ENCODE measurements at regions not wholly inside any gene's neighbourhood (a gene's known extent, or its start where the extent isn't known, plus 50 kb on each side); places are given as distances from the start of the nearest gene placed in this dataset.
"Not testable (repeated sequence)": the region's sequence is repeated elsewhere in the genome, so short reads cannot be mapped to it uniquely, and the experiment has no call there.

DNA sequence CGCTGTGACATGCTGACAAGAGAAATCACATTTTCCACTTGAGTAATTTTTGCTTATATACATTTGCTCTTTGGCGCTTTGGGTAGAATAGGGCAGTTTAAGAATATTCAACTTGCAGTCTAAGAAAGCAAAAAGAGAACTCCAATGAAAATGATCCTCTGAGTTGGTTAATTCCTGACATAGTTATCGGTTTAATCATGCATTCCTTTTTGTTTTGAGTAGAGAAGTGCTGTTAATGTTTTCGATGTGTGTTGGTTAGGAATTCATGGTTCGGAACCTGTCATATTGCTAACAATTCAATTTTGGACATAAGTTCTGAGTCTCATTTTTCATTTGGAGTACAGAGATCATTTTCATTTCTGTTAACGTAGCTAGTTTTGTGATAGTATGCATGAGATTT lies 700.6 kb upstream of the PITX2 start:
- DNase-seq, result no peak
- WGBS (ENCODE audit: insufficient coverage, low coverage, low lambda C conversion rate, missing lambda C conversion rate), result 61% methylated on average over 6 of the region's 6 CpGs
- Histone ChIP-seq H3K27ac (no peak overlapping the region), H3K9me3 (no peaks in the 10 kb centered on the region), H3K4me1 (no peaks in the 10 kb centered on the region), H3K27me3 (no peaks in the 10 kb centered on the region), H3K4me3 (no peak overlapping the region), H3K36me3 (no peaks in the 10 kb centered on the region)
- intact Hi-C loops (cut with DNase I), result no loop called here
- ATAC-seq, result no peak
- no peak for TF ChIP-seq POLR2A (IDR thresholded peaks at IDR 0.05)
- TF ChIP-seq, protein P1, sequence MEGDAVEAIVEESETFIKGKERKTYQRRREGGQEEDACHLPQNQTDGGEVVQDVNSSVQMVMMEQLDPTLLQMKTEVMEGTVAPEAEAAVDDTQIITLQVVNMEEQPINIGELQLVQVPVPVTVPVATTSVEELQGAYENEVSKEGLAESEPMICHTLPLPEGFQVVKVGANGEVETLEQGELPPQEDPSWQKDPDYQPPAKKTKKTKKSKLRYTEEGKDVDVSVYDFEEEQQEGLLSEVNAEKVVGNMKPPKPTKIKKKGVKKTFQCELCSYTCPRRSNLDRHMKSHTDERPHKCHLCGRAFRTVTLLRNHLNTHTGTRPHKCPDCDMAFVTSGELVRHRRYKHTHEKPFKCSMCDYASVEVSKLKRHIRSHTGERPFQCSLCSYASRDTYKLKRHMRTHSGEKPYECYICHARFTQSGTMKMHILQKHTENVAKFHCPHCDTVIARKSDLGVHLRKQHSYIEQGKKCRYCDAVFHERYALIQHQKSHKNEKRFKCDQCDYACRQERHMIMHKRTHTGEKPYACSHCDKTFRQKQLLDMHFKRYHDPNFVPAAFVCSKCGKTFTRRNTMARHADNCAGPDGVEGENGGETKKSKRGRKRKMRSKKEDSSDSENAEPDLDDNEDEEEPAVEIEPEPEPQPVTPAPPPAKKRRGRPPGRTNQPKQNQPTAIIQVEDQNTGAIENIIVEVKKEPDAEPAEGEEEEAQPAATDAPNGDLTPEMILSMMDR (IDR thresholded peaks at IDR 0.05), result no peak

DNA sequence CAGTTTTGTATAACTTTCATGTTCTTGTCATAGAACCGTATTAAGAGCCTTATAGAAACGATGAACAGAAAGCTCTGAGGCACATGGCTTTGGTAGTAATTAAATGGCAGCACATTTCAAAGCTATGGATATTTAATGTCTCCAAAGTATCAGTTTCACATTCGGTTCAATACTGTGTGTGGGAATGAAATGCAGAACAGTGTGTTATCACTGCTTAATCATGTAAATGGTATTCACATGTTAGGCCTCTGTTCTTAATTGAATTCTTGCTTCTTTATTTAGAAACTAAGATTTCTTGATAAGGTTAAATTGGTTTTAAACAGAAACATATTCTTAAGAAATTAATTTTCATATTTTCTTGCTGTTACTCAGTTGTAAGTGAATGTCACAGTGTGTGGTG lies 701.0 kb upstream of the PITX2 start:
- Histone ChIP-seq H3K4me3 (no peak overlapping the region), H3K36me3 (no peaks in the 10 kb centered on the region), H3K9me3 (no peaks in the 10 kb centered on the region), H3K27ac (no peak overlapping the region), H3K27me3 (no peaks in the 10 kb centered on the region), H3K4me1 (no peaks in the 10 kb centered on the region)
- WGBS (ENCODE audit: insufficient coverage, low coverage, low lambda C conversion rate, missing lambda C conversion rate), result 36% methylated on average over 3 of the region's 3 CpGs
- TF ChIP-seq POLR2A (IDR thresholded peaks at IDR 0.05), result no peak
- TF ChIP-seq, protein P1 (IDR thresholded peaks at IDR 0.05), result no peak
- intact Hi-C loops (cut with DNase I), result no loop called here
- DNase-seq (no peak), ATAC-seq (no peak)

DNA sequence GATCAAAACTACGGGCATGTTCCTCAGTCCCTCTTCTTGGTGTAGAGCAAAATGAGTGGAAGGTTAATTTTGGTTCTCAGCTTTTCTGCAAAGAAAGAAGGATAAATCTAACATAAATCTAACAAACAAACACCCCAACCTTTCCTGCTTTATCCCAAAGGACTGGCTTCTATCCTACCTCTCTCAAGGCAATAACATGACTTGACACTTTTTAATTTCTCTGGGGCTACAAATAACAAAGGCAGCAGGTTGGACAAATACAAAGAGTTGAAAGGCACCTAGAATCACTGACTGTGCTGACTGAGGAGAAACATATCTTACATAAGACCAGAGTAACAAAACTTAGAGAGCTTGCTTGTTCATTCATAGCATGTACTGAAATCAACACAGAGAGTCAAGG lies 703.6 kb upstream of the PITX2 start:
- intact Hi-C loops (cut with DNase I), result no loop called here
- no peak for ATAC-seq
- no peaks in the 10 kb centered on the region for H3K4me1 ChIP-seq
- no peak for DNase-seq
- no peaks in the 10 kb centered on the region for H3K27me3 ChIP-seq
- H3K4me3 ChIP-seq, result no peak overlapping the region
- no peak overlapping the region for H3K27ac ChIP-seq
- no peaks in the 10 kb centered on the region for H3K36me3 ChIP-seq
- TF ChIP-seq POLR2A (IDR thresholded peaks at IDR 0.05), result no peak
- TF ChIP-seq, protein P1 (IDR thresholded peaks at IDR 0.05), result no peak
- 27% methylated on average over 1 of the region's 1 CpG for WGBS (ENCODE audit: insufficient coverage, low coverage, low lambda C conversion rate, missing lambda C conversion rate)
- no peaks in the 10 kb centered on the region for H3K9me3 ChIP-seq

DNA sequence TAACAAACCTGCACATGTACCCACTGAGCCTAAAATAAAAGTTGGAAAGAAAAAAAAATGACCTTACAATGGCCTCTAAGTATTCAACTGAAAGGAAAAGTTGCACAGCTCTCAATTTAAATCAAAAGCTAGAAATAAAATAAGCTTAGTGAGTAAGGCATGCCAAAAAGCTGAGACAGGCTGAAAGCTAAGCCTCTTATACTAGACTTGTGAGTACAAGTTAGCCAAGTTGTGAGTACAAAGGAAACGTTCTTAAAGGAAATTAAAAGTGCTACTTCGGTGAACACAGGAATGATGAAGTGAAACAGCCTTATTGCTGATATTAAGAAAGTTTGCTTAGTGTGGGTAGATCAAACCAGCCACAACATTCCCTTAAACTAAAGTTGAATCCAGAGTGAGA lies 707.9 kb upstream of the PITX2 start:
- Histone ChIP-seq H3K9me3 (peaks cover 0 to 3% (median 0%) of the 10 kb centered on the region in 4 donors), H3K27ac (no peak overlapping the region), H3K4me1 (no peaks in the 10 kb centered on the region), H3K4me3 (no peak overlapping the region), H3K27me3 (no peaks in the 10 kb centered on the region), H3K36me3 (no peaks in the 10 kb centered on the region)
- TF ChIP-seq, protein P1 (IDR thresholded peaks at IDR 0.05), result no peak
- TF ChIP-seq POLR2A (IDR thresholded peaks at IDR 0.05), result no peak
- intact Hi-C loops (cut with DNase I), result no loop called here
- WGBS (ENCODE audit: insufficient coverage, low coverage, low lambda C conversion rate, missing lambda C conversion rate), result 50% methylated on average over 2 of the region's 2 CpGs
- no peak for DNase-seq
- no peak for ATAC-seq

DNA sequence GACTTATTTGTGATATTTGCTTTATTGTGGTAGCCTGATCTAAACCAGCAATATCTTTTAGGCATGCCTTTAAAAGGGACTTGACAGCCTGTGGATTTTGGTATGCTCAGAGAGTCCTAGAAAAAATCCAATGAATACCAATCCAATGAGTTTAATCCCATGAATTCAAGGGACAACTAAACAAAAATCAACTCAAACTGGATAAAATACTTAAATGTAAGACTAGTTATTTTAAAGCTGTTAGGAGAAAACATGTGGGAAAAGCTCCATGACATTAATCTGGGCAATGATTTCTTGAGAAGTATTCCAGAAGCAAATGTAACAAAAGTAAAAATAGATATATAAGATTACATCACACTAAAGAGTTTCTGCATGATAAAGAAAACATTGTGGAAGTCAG lies 711.5 kb upstream of the PITX2 start:
- TF ChIP-seq POLR2A (IDR thresholded peaks at IDR 0.05), result no peak
- TF ChIP-seq, protein P1 (IDR thresholded peaks at IDR 0.05), result no peak
- H3K9me3 ChIP-seq, result peaks cover 0 to 3% (median 0%) of the 10 kb centered on the region in 4 donors
- no peaks in the 10 kb centered on the region for H3K27me3 ChIP-seq
- H3K27ac ChIP-seq, result no peak overlapping the region
- DNase-seq (no peak), ATAC-seq (no peak)
- no peak overlapping the region for H3K4me3 ChIP-seq
- H3K36me3 ChIP-seq, result no peaks in the 10 kb centered on the region
- H3K4me1 ChIP-seq, result no peaks in the 10 kb centered on the region
- intact Hi-C loops (cut with DNase I), result no loop called here

DNA sequence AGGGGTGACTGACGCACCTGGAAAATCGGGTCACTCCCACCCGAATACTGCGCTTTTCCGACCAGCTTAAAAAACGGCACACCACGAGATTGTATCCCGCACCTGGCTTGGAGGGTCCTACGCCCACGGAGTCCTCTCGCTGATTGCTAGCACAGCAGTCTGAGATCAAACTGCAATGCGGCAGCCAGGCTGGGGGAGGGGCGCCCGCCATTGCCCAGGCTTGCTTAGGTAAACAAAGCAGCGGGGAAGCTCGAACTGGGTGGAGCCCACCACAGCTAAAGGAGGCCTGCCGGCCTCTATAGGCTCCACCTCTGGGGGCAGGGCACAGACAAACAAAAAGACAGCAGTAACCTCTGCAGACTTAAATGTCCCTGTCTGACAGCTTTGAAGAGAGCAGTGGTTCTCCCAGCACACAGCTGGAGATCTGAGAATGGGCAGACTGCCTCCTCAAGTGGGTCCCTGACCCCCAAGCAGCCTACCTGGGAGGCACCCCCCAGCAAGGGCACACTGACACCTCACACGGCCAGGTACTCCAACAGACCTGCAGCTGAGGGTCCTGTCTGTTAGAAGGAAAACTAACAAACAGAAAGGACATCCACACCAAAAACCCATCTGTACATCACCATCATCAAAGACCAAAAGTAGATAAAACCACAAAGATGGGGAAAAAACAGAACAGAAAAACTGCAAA lies 714.5 kb upstream of the PITX2 start:
- H3K4me1 ChIP-seq; DNase-seq; ATAC-seq; H3K36me3 ChIP-seq; H3K4me3 ChIP-seq; intact Hi-C loops (cut with DNase I); H3K27ac ChIP-seq; H3K27me3 ChIP-seq; H3K9me3 ChIP-seq: not testable (repeated sequence)
- 65% methylated on average over 18 of the region's 18 CpGs for WGBS (ENCODE audit: insufficient coverage, low coverage, low lambda C conversion rate, missing lambda C conversion rate)

Data from right lobe of liver (tissue), 6 donors.